ENCODE measurements at regions not wholly inside any gene's neighbourhood (a gene's known extent, or its start where the extent isn't known, plus 50 kb on each side); places are given as distances from the start of the nearest gene placed in this dataset.

DNA sequence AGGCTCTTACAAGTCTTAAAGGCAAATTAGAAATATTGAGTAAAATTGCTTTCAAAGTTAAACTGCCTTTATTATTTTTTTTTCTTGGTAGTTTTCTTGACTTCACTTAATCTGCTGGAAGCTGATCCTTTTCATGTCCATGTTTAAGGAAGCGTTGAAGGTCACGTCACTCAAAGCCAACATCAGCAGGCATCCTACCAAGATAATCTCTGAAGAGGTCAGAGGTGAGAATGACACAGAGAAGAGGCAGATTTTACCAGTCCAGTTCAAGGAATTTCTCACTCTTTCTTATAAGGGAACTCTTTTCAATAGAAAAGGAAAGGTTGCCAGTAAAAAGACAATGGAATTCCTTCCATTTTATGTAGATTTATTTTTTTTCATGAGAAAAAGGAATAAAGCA is 259.8 kb downstream of the ANXA1 start:
- Histone ChIP-seq H3K9ac (ENCODE audit: insufficient read depth, low read length, poor library complexity, severe bottlenecking) (no peak overlapping the region), H3K27me3 (ENCODE audit: control insufficient read depth in 2 of 2, insufficient read depth in 2 of 2, low read length in 2 of 2) (no peaks in the 10 kb centered on the region), H2AFZ (ENCODE audit: insufficient read depth, low read depth, low read length, poor library complexity, severe bottlenecking) (no peak overlapping the region), H3K9me3 (replicated peaks in 1 of 2; ENCODE audit: control insufficient read depth in 1 of 2, insufficient read depth in 1 of 2, low read length in 2 of 2) (no peaks in the 10 kb centered on the region), H3K27ac (ENCODE audit: low read depth in 1 of 2, low read length in 2 of 2) (no peak overlapping the region), H3K36me3 (replicated peaks in 1 of 2; ENCODE audit: control insufficient read depth in 1 of 2, insufficient read depth in 2 of 2, low read length in 2 of 2) (no peaks in the 10 kb centered on the region), H3K79me2 (ENCODE audit: insufficient read depth, low read length) (no peaks in the 10 kb centered on the region), H3K4me2 (replicated peaks; ENCODE audit: extremely low read depth, low read length, poor library complexity, severe bottlenecking) (no peak overlapping the region), H4K20me1 (ENCODE audit: insufficient read depth, low read length) (no peaks in the 10 kb centered on the region), H3K4me1 (ENCODE audit: control insufficient read depth in 1 of 2, insufficient read depth in 2 of 2, low read length in 2 of 2) (no peaks in the 10 kb centered on the region), H3K4me3 (replicated peaks in 1 of 3; ENCODE audit: low read depth in 2 of 3, low read length in 3 of 3) (no peak overlapping the region)
- no CpG with 5 or more reads among the region's 2 CpGs for WGBS (ENCODE audit: insufficient coverage)
- no peak overlapping the region for H3K27ac Mint-ChIP-seq
- no peak for TF ChIP-seq CTCF (IDR thresholded peaks at IDR 0.05)
- no peaks in the 10 kb centered on the region for H3K9me3 Mint-ChIP-seq
- no peaks in the 10 kb centered on the region for H3K36me3 Mint-ChIP-seq
- no peaks in the 10 kb centered on the region for H3K4me1 Mint-ChIP-seq
- intact Hi-C loops (cut with micrococcal nuclease) = no loop called here
- H3K4me3 Mint-ChIP-seq = no peak overlapping the region
- no peak for DNase-seq
- peaks cover 0 to 3% (median 0%) of the 10 kb centered on the region in 3 donors for H3K27me3 Mint-ChIP-seq (ENCODE audit: low read depth in 3 of 3)

DNA sequence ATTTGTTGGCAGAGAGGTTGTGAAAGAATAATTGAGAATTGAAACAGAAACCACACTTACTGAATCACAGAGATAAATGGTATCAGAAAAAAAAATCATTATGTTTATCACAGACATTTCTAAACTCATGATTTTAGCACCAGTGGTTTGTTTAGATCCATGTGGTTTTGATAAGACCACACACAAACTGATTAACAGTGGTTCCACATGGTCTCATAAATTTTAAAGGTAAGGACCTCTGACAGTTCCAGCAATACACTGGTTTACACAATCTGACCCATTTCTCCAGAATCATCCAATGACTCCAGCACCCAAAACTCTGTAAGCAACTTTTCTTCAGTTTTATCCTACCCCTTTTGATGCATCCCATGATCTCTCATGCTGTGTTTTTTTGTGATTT is 261.2 kb downstream of the ANXA1 start:
- intact Hi-C loops (cut with micrococcal nuclease) = no loop called here
- H4K20me1 ChIP-seq (ENCODE audit: insufficient read depth, low read length) = no peaks in the 10 kb centered on the region
- no peak overlapping the region for H3K4me3 Mint-ChIP-seq
- H2AFZ ChIP-seq (ENCODE audit: insufficient read depth, low read depth, low read length, poor library complexity, severe bottlenecking) = no peak overlapping the region
- no peak overlapping the region for H3K4me3 ChIP-seq (replicated peaks in 1 of 3; ENCODE audit: low read depth in 2 of 3, low read length in 3 of 3)
- H3K27ac ChIP-seq (ENCODE audit: low read depth in 1 of 2, low read length in 2 of 2) = no peak overlapping the region
- H3K79me2 ChIP-seq (ENCODE audit: insufficient read depth, low read length) = no peaks in the 10 kb centered on the region
- DNase-seq = no peak
- H3K9me3 ChIP-seq (replicated peaks in 1 of 2; ENCODE audit: control insufficient read depth in 1 of 2, insufficient read depth in 1 of 2, low read length in 2 of 2) = no peaks in the 10 kb centered on the region
- no peaks in the 10 kb centered on the region for H3K27me3 ChIP-seq (ENCODE audit: control insufficient read depth in 2 of 2, insufficient read depth in 2 of 2, low read length in 2 of 2)
- no peak overlapping the region for H3K4me2 ChIP-seq (replicated peaks; ENCODE audit: extremely low read depth, low read length, poor library complexity, severe bottlenecking)
- no peaks in the 10 kb centered on the region for H3K36me3 Mint-ChIP-seq
- H3K4me1 ChIP-seq (ENCODE audit: control insufficient read depth in 1 of 2, insufficient read depth in 2 of 2, low read length in 2 of 2) = no peaks in the 10 kb centered on the region
- no peak overlapping the region for H3K27ac Mint-ChIP-seq
- H3K27me3 Mint-ChIP-seq (ENCODE audit: low read depth in 3 of 3) = peaks cover 0 to 2% (median 0%) of the 10 kb centered on the region in 3 donors
- no peaks in the 10 kb centered on the region for H3K36me3 ChIP-seq (replicated peaks in 1 of 2; ENCODE audit: control insufficient read depth in 1 of 2, insufficient read depth in 2 of 2, low read length in 2 of 2)
- TF ChIP-seq CTCF (IDR thresholded peaks at IDR 0.05) = no peak
- H3K4me1 Mint-ChIP-seq = no peaks in the 10 kb centered on the region
- no peaks in the 10 kb centered on the region for H3K9me3 Mint-ChIP-seq
- H3K9ac ChIP-seq (ENCODE audit: insufficient read depth, low read length, poor library complexity, severe bottlenecking) = no peak overlapping the region

Measured in CD14-positive monocyte (primary cell).